Skin epidermis (tissue), 12 donors: ENCODE measurements at regions not wholly inside any gene's neighbourhood (a gene's known extent, or its start where the extent isn't known, plus 50 kb on each side); places are given as distances from the start of the nearest gene placed in this dataset.
"Not testable (repeated sequence)": the region's sequence is repeated elsewhere in the genome, so short reads cannot be mapped to it uniquely, and the experiment has no call there.

Experiments used
- H3K27ac ChIP-seq, 21 experiments: fragments of 200-600 bp; sonication (generic) in 11 of 21; one replicate each; pipeline ENCODE4 v1.5.0; 2020; ENCODE audit warnings: mild to moderate bottlenecking in 3 of 21, inconsistent platforms in 2 of 21, moderate library complexity in 2 of 21
- H3K4me3 ChIP-seq, 7 experiments: fragments of 200-600 bp; sonication (generic) in 2 of 7; one replicate each; pipeline ENCODE4 v1.5.0; 2020; ENCODE audit warnings: inconsistent platforms in 2 of 7, mild to moderate bottlenecking in 2 of 7, moderate library complexity in 1 of 7

- no peak overlapping the region for H3K27ac ChIP-seq
Observed at GRCh38 chr4:33427676-33428075, 2707.5 kb downstream of the PCDH7 start.

GRCh38 chr4:33429971-33430370 is 2709.8 kb downstream of the PCDH7 start:
- no peak overlapping the region for H3K4me3 ChIP-seq
- no peak overlapping the region for H3K27ac ChIP-seq

More at GRCh38 chr4:33427676-33428075, 2707.5 kb downstream of the PCDH7 start:
- no peak overlapping the region for H3K4me3 ChIP-seq

GRCh38 chr4:33437406-33437805 is 2717.2 kb downstream of the PCDH7 start:
- H3K27ac ChIP-seq: no peak overlapping the region
- no peak overlapping the region for H3K4me3 ChIP-seq

- H3K4me3 ChIP-seq: no peak overlapping the region
- no peak overlapping the region for H3K27ac ChIP-seq
Observed at GRCh38 chr4:33446953-33447352, 2726.8 kb downstream of the PCDH7 start.

- no peak overlapping the region for H3K4me3 ChIP-seq
- H3K27ac ChIP-seq: no peak overlapping the region
Observed at GRCh38 chr4:33448948-33449347, 2728.8 kb downstream of the PCDH7 start.

- no peak overlapping the region for H3K27ac ChIP-seq
Observed at GRCh38 chr4:33453436-33453835, 2733.3 kb downstream of the PCDH7 start.

GRCh38 chr4:33453916-33454315 is 2733.7 kb downstream of the PCDH7 start:
- Histone ChIP-seq H3K27ac (no peak overlapping the region), H3K4me3 (no peak overlapping the region)

More at GRCh38 chr4:33453436-33453835, 2733.3 kb downstream of the PCDH7 start:
- no peak overlapping the region for H3K4me3 ChIP-seq

GRCh38 chr4:33465565-33465964 is 2745.4 kb downstream of the PCDH7 start:
- H3K27ac ChIP-seq: no peak overlapping the region

GRCh38 chr4:33467291-33467690 is 2747.1 kb downstream of the PCDH7 start:
- Histone ChIP-seq H3K27ac (no peak overlapping the region), H3K4me3 (no peak overlapping the region)

More at GRCh38 chr4:33465565-33465964, 2745.4 kb downstream of the PCDH7 start:
- H3K4me3 ChIP-seq: no peak overlapping the region

GRCh38 chr4:33470805-33471204 is 2750.6 kb downstream of the PCDH7 start:
- H3K27ac ChIP-seq: no peak overlapping the region

GRCh38 chr4:33477715-33478114 is 2757.5 kb downstream of the PCDH7 start:
- H3K4me3 ChIP-seq: no peak overlapping the region

More at GRCh38 chr4:33470805-33471204, 2750.6 kb downstream of the PCDH7 start:
- H3K4me3 ChIP-seq: no peak overlapping the region

GRCh38 chr4:33482773-33483172 is 2761.5 kb downstream of the ARAP2 start:
- H3K4me3 ChIP-seq: no peak overlapping the region

More at GRCh38 chr4:33477715-33478114, 2757.5 kb downstream of the PCDH7 start:
- no peak overlapping the region for H3K27ac ChIP-seq

GRCh38 chr4:33485111-33485510 is 2759.2 kb downstream of the ARAP2 start:
- Histone ChIP-seq H3K27ac (no peak overlapping the region), H3K4me3 (no peak overlapping the region)

More at GRCh38 chr4:33482773-33483172, 2761.5 kb downstream of the ARAP2 start:
- no peak overlapping the region for H3K27ac ChIP-seq

- H3K27ac ChIP-seq: no peak overlapping the region
- H3K4me3 ChIP-seq: no peak overlapping the region
Observed at GRCh38 chr4:33493231-33493630, 2751.1 kb downstream of the ARAP2 start.

GRCh38 chr4:33494150-33494549 is 2750.2 kb downstream of the ARAP2 start:
- Histone ChIP-seq H3K4me3 (no peak overlapping the region), H3K27ac (no peak overlapping the region)

- H3K4me3 ChIP-seq, H3K27ac ChIP-seq: not testable (repeated sequence)
Observed at GRCh38 chr4:33501587-33501986, 2742.7 kb downstream of the ARAP2 start.

GRCh38 chr4:33512397-33512796 is 2731.9 kb downstream of the ARAP2 start:
- H3K27ac ChIP-seq: no peak overlapping the region
- H3K4me3 ChIP-seq: no peak overlapping the region

- Histone ChIP-seq H3K4me3 (no peak overlapping the region), H3K27ac (no peak overlapping the region)
Observed at GRCh38 chr4:33518856-33519255, 2725.5 kb downstream of the ARAP2 start.

GRCh38 chr4:33532821-33533220 is 2711.5 kb downstream of the ARAP2 start:
- Histone ChIP-seq H3K27ac (no peak overlapping the region), H3K4me3 (no peak overlapping the region)

GRCh38 chr4:33536898-33537297 is 2707.4 kb downstream of the ARAP2 start:
- Histone ChIP-seq H3K27ac (no peak overlapping the region), H3K4me3 (no peak overlapping the region)

GRCh38 chr4:33537527-33537926 is 2706.8 kb downstream of the ARAP2 start:
- H3K4me3 ChIP-seq: no peak overlapping the region
- H3K27ac ChIP-seq: no peak overlapping the region

- no peak overlapping the region for H3K27ac ChIP-seq
- no peak overlapping the region for H3K4me3 ChIP-seq
Observed at GRCh38 chr4:33543941-33544450, 2700.3 kb downstream of the ARAP2 start.
